ENCODE measurements at regions not wholly inside any gene's neighbourhood (a gene's known extent, or its start where the extent isn't known, plus 50 kb on each side); places are given as distances from the start of the nearest gene placed in this dataset.
"Not testable (repeated sequence)": the region's sequence is repeated elsewhere in the genome, so short reads cannot be mapped to it uniquely, and the experiment has no call there.

GRCh38 chr14:66315098-66315497 lies 171.1 kb upstream of the CCDC196 start:
- Histone ChIP-seq H3K4me1 (ENCODE audit: control insufficient read depth in 1 of 2, insufficient read depth in 1 of 2, low read depth in 1 of 2, low read length in 1 of 2) (no peaks in the 10 kb centered on the region), H3K36me3 (no peaks in the 10 kb centered on the region), H3K27me3 (no peaks in the 10 kb centered on the region), H3K9me3 (no peaks in the 10 kb centered on the region), H3K27ac (no peak overlapping the region), H3K4me3 (ENCODE audit: low read depth in 1 of 2, low read length in 1 of 2) (no peak overlapping the region)
- TF ChIP-seq CTCF (IDR thresholded peaks at IDR 0.05) = no peak

GRCh38 chr14:66315548-66315947 lies 170.6 kb upstream of the CCDC196 start:
- Histone ChIP-seq H3K27ac (no peak overlapping the region), H3K36me3 (no peaks in the 10 kb centered on the region), H3K4me3 (ENCODE audit: low read depth in 1 of 2, low read length in 1 of 2) (no peak overlapping the region), H3K27me3 (no peaks in the 10 kb centered on the region), H3K9me3 (no peaks in the 10 kb centered on the region), H3K4me1 (ENCODE audit: control insufficient read depth in 1 of 2, insufficient read depth in 1 of 2, low read depth in 1 of 2, low read length in 1 of 2) (no peaks in the 10 kb centered on the region)
- TF ChIP-seq CTCF (IDR thresholded peaks at IDR 0.05) = no peak

GRCh38 chr14:66322564-66322963 lies 163.6 kb upstream of the CCDC196 start:
- no peak for TF ChIP-seq CTCF (IDR thresholded peaks at IDR 0.05)
- H3K4me1 ChIP-seq (ENCODE audit: control insufficient read depth in 1 of 2, insufficient read depth in 1 of 2, low read depth in 1 of 2, low read length in 1 of 2) = no peaks in the 10 kb centered on the region
- H3K36me3 ChIP-seq = no peaks in the 10 kb centered on the region
- no peak overlapping the region for H3K4me3 ChIP-seq (ENCODE audit: low read depth in 1 of 2, low read length in 1 of 2)
- H3K9me3 ChIP-seq = no peaks in the 10 kb centered on the region
- no peak overlapping the region for H3K27ac ChIP-seq
- no peaks in the 10 kb centered on the region for H3K27me3 ChIP-seq

- H3K36me3 ChIP-seq = no peaks in the 10 kb centered on the region
- no peaks in the 10 kb centered on the region for H3K4me1 ChIP-seq (ENCODE audit: control insufficient read depth in 1 of 2, insufficient read depth in 1 of 2, low read depth in 1 of 2, low read length in 1 of 2)
- H3K4me3 ChIP-seq (ENCODE audit: low read depth in 1 of 2, low read length in 1 of 2) = no peak overlapping the region
- no peaks in the 10 kb centered on the region for H3K9me3 ChIP-seq
- H3K27me3 ChIP-seq = no peaks in the 10 kb centered on the region
- H3K27ac ChIP-seq = no peak overlapping the region
- no peak for TF ChIP-seq CTCF (IDR thresholded peaks at IDR 0.05)
Observed at GRCh38 chr14:66330228-66330627, 155.9 kb upstream of the CCDC196 start.

GRCh38 chr14:66330916-66331315 lies 155.3 kb upstream of the CCDC196 start:
- Histone ChIP-seq H3K4me3 (ENCODE audit: low read depth in 1 of 2, low read length in 1 of 2) (no peak overlapping the region), H3K9me3 (no peaks in the 10 kb centered on the region), H3K27ac (no peak overlapping the region), H3K36me3 (no peaks in the 10 kb centered on the region), H3K27me3 (no peaks in the 10 kb centered on the region), H3K4me1 (ENCODE audit: control insufficient read depth in 1 of 2, insufficient read depth in 1 of 2, low read depth in 1 of 2, low read length in 1 of 2) (no peaks in the 10 kb centered on the region)
- TF ChIP-seq CTCF (IDR thresholded peaks at IDR 0.05) = no peak

GRCh38 chr14:66333293-66333692 lies 152.9 kb upstream of the CCDC196 start:
- not testable (repeated sequence) for H3K4me3 ChIP-seq (ENCODE audit: low read depth in 1 of 2, low read length in 1 of 2); H3K9me3 ChIP-seq; H3K36me3 ChIP-seq; H3K27me3 ChIP-seq; H3K27ac ChIP-seq; H3K4me1 ChIP-seq (ENCODE audit: control insufficient read depth in 1 of 2, insufficient read depth in 1 of 2, low read depth in 1 of 2, low read length in 1 of 2)

Data from neutrophil (primary cell).